Activated CD4-positive, alpha-beta memory T cell treated with anti-CD3 and anti-CD28 coated beads for 36 hours (primary cell): ENCODE measurements at regions not wholly inside any gene's neighbourhood (a gene's known extent, or its start where the extent isn't known, plus 50 kb on each side); places are given as distances from the start of the nearest gene placed in this dataset.
"Not testable (repeated sequence)": the region's sequence is repeated elsewhere in the genome, so short reads cannot be mapped to it uniquely, and the experiment has no call there.

Source experiments
- CTCF ChIA-PET: fragments of 350-600 bp; sonication (Branson Sonifier 250); formaldehyde crosslinking; loops from one replicate; lab custom pipeline; 2021; ENCODE audit warnings: antibody characterized with exemption, inconsistent platforms; lab: Charles Lee
- POLR2A ChIA-PET: fragments of 350-600 bp; sonication (Branson Sonifier 250); formaldehyde crosslinking; loops from one replicate; lab custom pipeline; 2021; ENCODE audit warnings: antibody characterized with exemption; lab: Charles Lee
- DNase-seq: peaks from one replicate; pipeline ENCODE4 v3.0.0-alpha.2; 2020
- H3K27ac Mint-ChIP-seq: one replicate; pipeline ENCODE4 v1.8.0; 2021; ENCODE audit warnings: mixed read lengths
- H3K27me3 Mint-ChIP-seq: one replicate; pipeline ENCODE4 v1.8.0; 2021; ENCODE audit warnings: mixed read lengths
- H3K36me3 Mint-ChIP-seq: one replicate; pipeline ENCODE4 v1.8.0; 2021; ENCODE audit warnings: mixed read lengths
- H3K4me1 Mint-ChIP-seq: one replicate; pipeline ENCODE4 v1.8.0; 2021; ENCODE audit warnings: low read depth, mixed read lengths
- H3K4me3 Mint-ChIP-seq: one replicate; pipeline ENCODE4 v1.8.0; 2021; ENCODE audit warnings: mild to moderate bottlenecking, mixed read lengths
- H3K9me3 Mint-ChIP-seq: one replicate; pipeline ENCODE4 v1.8.0; 2021; ENCODE audit warnings: mixed read lengths
- intact Hi-C: fragments of 100-400 bp; cut with micrococcal nuclease; formaldehyde crosslinking; loops from one replicate; pipeline ENCODE4 v1.15.1; 2023

- POLR2A ChIA-PET: no interaction called here
- Mint-ChIP-seq H3K27me3 (peaks cover 2% of the 10 kb centered on the region), H3K36me3 (no peaks in the 10 kb centered on the region), H3K9me3 (no peaks in the 10 kb centered on the region), H3K27ac (no peak overlapping the region), H3K4me1 (no peaks in the 10 kb centered on the region), H3K4me3 (no peak overlapping the region)
- intact Hi-C loops: no loop called here
- CTCF ChIA-PET: no interaction called here
- DNase-seq: no peak
Observed at GRCh38 chr1:186775881-186776560, 52.7 kb upstream of the PLA2G4A start.

GRCh38 chr1:186775036-186775435 is 53.7 kb upstream of the PLA2G4A start:
- H3K4me1 Mint-ChIP-seq: no peaks in the 10 kb centered on the region
- no peaks in the 10 kb centered on the region for H3K9me3 Mint-ChIP-seq
- ChIA-PET POLR2A (no interaction called here), CTCF (no interaction called here)
- H3K36me3 Mint-ChIP-seq: no peaks in the 10 kb centered on the region
- no peak overlapping the region for H3K27ac Mint-ChIP-seq
- intact Hi-C loops: no loop called here
- peaks cover 2% of the 10 kb centered on the region for H3K27me3 Mint-ChIP-seq
- no peak overlapping the region for H3K4me3 Mint-ChIP-seq
- no peak for DNase-seq

GRCh38 chr1:186772228-186772627 is 56.5 kb upstream of the PLA2G4A start:
- H3K9me3 Mint-ChIP-seq: no peaks in the 10 kb centered on the region
- H3K27me3 Mint-ChIP-seq: peaks cover 2% of the 10 kb centered on the region
- DNase-seq: no peak
- no peaks in the 10 kb centered on the region for H3K4me1 Mint-ChIP-seq
- intact Hi-C loops: no loop called here
- no peaks in the 10 kb centered on the region for H3K36me3 Mint-ChIP-seq
- POLR2A ChIA-PET: interaction anchor here (0.7 kb wide), 1 partner anchor 207 kb away, joined by 3 read pairs; no protein-coding TSS in a partner anchor
- H3K27ac Mint-ChIP-seq: no peak overlapping the region
- CTCF ChIA-PET: no interaction called here
- no peak overlapping the region for H3K4me3 Mint-ChIP-seq

- H3K4me1 Mint-ChIP-seq: no peaks in the 10 kb centered on the region
- intact Hi-C loops: no loop called here
- no peak overlapping the region for H3K4me3 Mint-ChIP-seq
- no peaks in the 10 kb centered on the region for H3K36me3 Mint-ChIP-seq
- ChIA-PET POLR2A (no interaction called here), CTCF (no interaction called here)
- DNase-seq: no peak
- peaks cover 2% of the 10 kb centered on the region for H3K27me3 Mint-ChIP-seq
- no peak overlapping the region for H3K27ac Mint-ChIP-seq
- H3K9me3 Mint-ChIP-seq: no peaks in the 10 kb centered on the region
Observed at GRCh38 chr1:186770421-186770820, 58.3 kb upstream of the PLA2G4A start.

- Mint-ChIP-seq H3K4me3 (no peak overlapping the region), H3K4me1 (no peaks in the 10 kb centered on the region), H3K27ac (no peak overlapping the region), H3K9me3 (no peaks in the 10 kb centered on the region), H3K27me3 (peaks cover 2% of the 10 kb centered on the region), H3K36me3 (no peaks in the 10 kb centered on the region)
- no peak for DNase-seq
- ChIA-PET CTCF (no interaction called here), POLR2A (no interaction called here)
- intact Hi-C loops: no loop called here
Observed at GRCh38 chr1:186768906-186769305, 59.8 kb upstream of the PLA2G4A start.

DNA sequence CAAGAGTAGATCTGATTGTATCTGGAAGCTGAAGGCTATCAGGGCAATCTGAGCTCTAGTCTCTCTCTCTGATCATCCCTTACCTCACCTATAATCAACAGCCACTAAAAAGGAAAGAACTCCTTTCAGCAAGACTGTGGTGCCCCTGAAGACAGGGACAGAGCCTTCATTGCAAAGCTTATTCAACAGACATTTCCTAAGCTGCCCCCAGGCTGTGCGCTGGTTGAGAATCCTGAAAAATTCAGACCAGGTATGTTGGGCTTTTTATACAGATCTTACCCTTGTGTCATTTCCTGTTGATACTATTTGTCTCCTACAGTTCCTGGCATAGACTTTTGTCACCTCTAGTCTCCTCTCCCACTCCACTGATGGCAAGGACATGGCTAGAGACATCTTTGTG is 63.3 kb upstream of the PLA2G4A start:
- Mint-ChIP-seq H3K27me3 (no peaks in the 10 kb centered on the region), H3K4me3 (no peak overlapping the region), H3K36me3 (no peaks in the 10 kb centered on the region), H3K27ac (no peak overlapping the region), H3K9me3 (no peaks in the 10 kb centered on the region), H3K4me1 (no peaks in the 10 kb centered on the region)
- DNase-seq: no peak
- ChIA-PET CTCF (no interaction called here), POLR2A (no interaction called here)
- intact Hi-C loops: no loop called here

DNA sequence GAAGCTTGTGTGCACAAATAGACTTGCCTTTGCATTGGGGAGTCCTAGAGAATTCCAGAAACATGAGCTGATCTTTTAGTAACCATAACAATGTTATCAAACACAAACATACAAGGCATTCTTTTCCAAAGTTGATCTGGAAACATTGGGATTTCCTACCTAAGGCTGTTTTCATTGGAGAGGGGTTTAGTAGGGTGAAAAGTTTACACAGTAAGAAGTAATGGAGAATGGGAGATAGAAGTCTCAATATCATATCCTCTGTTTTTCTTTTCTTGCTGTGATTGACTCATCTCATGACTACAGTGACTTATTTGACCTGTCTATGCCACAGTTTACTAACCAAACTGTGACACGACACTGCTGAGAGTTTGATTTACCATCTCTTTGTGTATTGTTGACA is 65.6 kb upstream of the PLA2G4A start:
- Mint-ChIP-seq H3K4me3 (no peak overlapping the region), H3K4me1 (no peaks in the 10 kb centered on the region), H3K27me3 (no peaks in the 10 kb centered on the region), H3K9me3 (no peaks in the 10 kb centered on the region), H3K36me3 (no peaks in the 10 kb centered on the region), H3K27ac (no peak overlapping the region)
- DNase-seq: no peak
- intact Hi-C loops: no loop called here
- POLR2A ChIA-PET: no interaction called here
- CTCF ChIA-PET: no interaction called here

DNA sequence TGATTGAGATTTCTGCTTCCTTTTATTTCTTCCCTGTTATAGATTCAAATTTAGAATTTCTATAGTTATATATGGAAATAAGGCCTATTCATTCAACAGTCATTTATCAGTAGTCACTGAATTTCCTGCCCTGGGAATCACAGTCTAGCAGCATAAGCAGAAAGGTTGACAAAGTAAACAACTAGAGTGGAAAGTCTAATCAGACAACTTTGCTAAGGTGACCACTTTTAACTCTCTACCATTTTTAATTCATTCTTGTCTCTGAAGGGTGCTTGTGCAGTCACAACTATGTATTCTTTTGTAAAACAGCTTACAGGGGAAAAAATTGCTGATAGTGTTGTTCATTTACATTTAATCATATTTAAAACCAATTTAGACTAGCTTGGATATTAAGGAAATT is 66.1 kb upstream of the PLA2G4A start:
- no peaks in the 10 kb centered on the region for H3K9me3 Mint-ChIP-seq

GRCh38 chr1:186761358-186761757 is 67.4 kb upstream of the PLA2G4A start:
- H3K9me3 Mint-ChIP-seq: no peaks in the 10 kb centered on the region
- H3K4me1 Mint-ChIP-seq: no peaks in the 10 kb centered on the region
- DNase-seq: no peak
- H3K4me3 Mint-ChIP-seq: no peak overlapping the region
- H3K27ac Mint-ChIP-seq: no peak overlapping the region
- CTCF ChIA-PET: no interaction called here
- POLR2A ChIA-PET: no interaction called here
- intact Hi-C loops: no loop called here
- H3K27me3 Mint-ChIP-seq: no peaks in the 10 kb centered on the region
- H3K36me3 Mint-ChIP-seq: no peaks in the 10 kb centered on the region

More for the DNA sequence above, 66.1 kb upstream of the PLA2G4A start:
- DNase-seq: no peak
- Mint-ChIP-seq H3K27me3 (no peaks in the 10 kb centered on the region), H3K36me3 (no peaks in the 10 kb centered on the region), H3K4me3 (no peak overlapping the region), H3K4me1 (no peaks in the 10 kb centered on the region), H3K27ac (no peak overlapping the region)
- CTCF ChIA-PET: no interaction called here
- intact Hi-C loops: no loop called here
- POLR2A ChIA-PET: no interaction called here

DNA sequence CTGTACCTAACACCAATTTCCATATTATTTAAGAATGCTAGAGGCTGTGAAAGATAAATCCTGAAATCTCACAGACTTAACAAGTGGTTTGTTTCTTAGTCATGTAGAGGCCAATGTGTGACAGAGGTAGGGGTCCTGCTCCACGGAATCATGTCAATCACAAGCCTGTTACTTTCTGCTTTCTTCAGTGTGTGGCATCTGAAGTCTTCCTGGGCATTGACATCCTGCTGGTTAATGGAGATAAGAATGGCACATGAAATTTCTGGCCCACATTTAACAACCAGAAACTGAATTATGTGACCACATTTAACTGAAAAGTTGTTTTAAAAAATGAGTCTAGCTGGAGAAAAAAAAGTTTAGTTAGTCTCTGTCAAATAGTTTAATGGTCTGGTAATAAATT is 68.3 kb upstream of the PLA2G4A start:
- ChIA-PET POLR2A (no interaction called here), CTCF (no interaction called here)
- no peak for DNase-seq
- Mint-ChIP-seq H3K36me3 (no peaks in the 10 kb centered on the region), H3K27ac (no peak overlapping the region), H3K9me3 (no peaks in the 10 kb centered on the region), H3K4me1 (no peaks in the 10 kb centered on the region), H3K4me3 (no peak overlapping the region), H3K27me3 (peaks cover 2% of the 10 kb centered on the region)
- intact Hi-C loops: no loop called here

- intact Hi-C loops, CTCF ChIA-PET, H3K9me3 Mint-ChIP-seq, H3K36me3 Mint-ChIP-seq, H3K4me1 Mint-ChIP-seq, DNase-seq, H3K27ac Mint-ChIP-seq, H3K27me3 Mint-ChIP-seq, H3K4me3 Mint-ChIP-seq: not testable (repeated sequence)
- POLR2A ChIA-PET: interaction anchor here (0.7 kb wide), 1 partner anchor 63 kb away, joined by 3 read pairs; no protein-coding TSS in a partner anchor
Observed at GRCh38 chr1:186758896-186759606, 69.7 kb upstream of the PLA2G4A start.

DNA sequence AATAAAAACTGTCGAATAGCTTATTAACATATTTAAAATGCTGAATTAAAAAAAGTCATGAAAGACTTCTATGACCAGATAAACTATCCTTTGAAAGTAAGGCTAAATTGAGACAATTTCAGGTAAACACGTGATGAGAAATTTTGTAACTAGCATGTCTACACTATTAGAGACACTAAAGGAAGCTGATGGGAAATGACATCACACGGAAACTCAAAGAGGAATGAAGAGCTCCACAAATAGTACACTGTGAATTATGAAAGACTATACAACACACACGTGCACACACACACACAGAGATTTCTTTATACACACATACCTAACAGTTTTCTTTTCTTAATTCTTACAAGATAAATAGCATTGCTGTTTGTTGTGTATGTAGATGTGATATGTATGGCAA is 70.9 kb upstream of the PLA2G4A start:
- CTCF ChIA-PET: no interaction called here
- DNase-seq: no peak

More for the DNA sequence above, 70.9 kb upstream of the PLA2G4A start:
- no peaks in the 10 kb centered on the region for H3K36me3 Mint-ChIP-seq
- POLR2A ChIA-PET: no interaction called here
- no peaks in the 10 kb centered on the region for H3K4me1 Mint-ChIP-seq
- no peaks in the 10 kb centered on the region for H3K9me3 Mint-ChIP-seq
- intact Hi-C loops: no loop called here
- H3K27ac Mint-ChIP-seq: no peak overlapping the region
- peaks cover 4% of the 10 kb centered on the region for H3K27me3 Mint-ChIP-seq
- no peak overlapping the region for H3K4me3 Mint-ChIP-seq
